IMR-90 (cell line): ENCODE measurements at regions not wholly inside any gene's neighbourhood (a gene's known extent, or its start where the extent isn't known, plus 50 kb on each side); places are given as distances from the start of the nearest gene placed in this dataset.

Experiments used
- ATAC-seq: fragments of 200-7000 bp; cut with Tn5 transposase; 2 replicates; pipeline ENCODE4 v1.9.1; 2020; ENCODE audit warnings: low read depth, mild to moderate bottlenecking, moderate library complexity
- BruUV-seq: library from RNA; stranded (reverse); fragments of 400-500 nt; replicated peaks from 2 replicates; lab custom pipeline; 2021; lab: Mats Ljungman, UMichigan
- CTCF ChIA-PET: fragments of 300-600 bp; formaldehyde crosslinking; extraction: SDS; loops from one replicate; lab custom pipeline; 2021; ENCODE audit warnings: antibody characterized with exemption; lab: Yijun Ruan, JAX
- POLR2A ChIA-PET: fragments of 300-600 bp; sonication (Branson Sonifier 250); formaldehyde crosslinking; loops from one replicate; lab custom pipeline; 2022; ENCODE audit warnings: antibody characterized with exemption; ENCODE audit not compliant: unreplicated experiment; lab: Charles Lee
- DNase-seq: peaks from one replicate; pipeline ENCODE4 v3.0.0; 2013
- H2AFZ ChIP-seq: replicated peaks from 2 replicates; pipeline ENCODE3; 2013; ENCODE audit warnings: low read length, mild to moderate bottlenecking; ENCODE audit not compliant: poor library complexity
- H2AK5ac ChIP-seq: 2 replicates; pipeline ENCODE4 v1.6.1; 2013; ENCODE audit warnings: low read depth, low read length, inconsistent platforms
- H2AK9ac ChIP-seq: replicated peaks from 2 replicates; pipeline ENCODE3; 2013; ENCODE audit warnings: mild to moderate bottlenecking, low read depth, low read length, moderate library complexity; ENCODE audit not compliant: poor library complexity
- H2BK120ac ChIP-seq: 2 replicates; pipeline ENCODE4 v1.6.1; 2013; ENCODE audit warnings: low read depth, low read length, inconsistent platforms
- H2BK15ac ChIP-seq: 3 replicates; pipeline ENCODE4 v1.6.1; 2013; ENCODE audit warnings: low read depth, low read length, inconsistent platforms
- H2BK20ac ChIP-seq: 2 replicates; pipeline ENCODE4 v1.6.1; 2013; ENCODE audit warnings: low read depth, mild to moderate bottlenecking, inconsistent platforms, low read length, moderate library complexity
- H2BK5ac ChIP-seq: 2 replicates; pipeline ENCODE4 v1.6.1; 2013; ENCODE audit warnings: mild to moderate bottlenecking, low read depth, low read length, inconsistent platforms; ENCODE audit not compliant: poor library complexity, severe bottlenecking
- H3K14ac ChIP-seq: replicated peaks from 2 replicates; pipeline ENCODE4 v1.6.1; 2013; ENCODE audit warnings: low read depth, low read length, inconsistent platforms
- H3K18ac ChIP-seq: 2 replicates; pipeline ENCODE4 v1.6.1; 2013; ENCODE audit warnings: low read depth, low read length, control low read depth
- H3K23ac ChIP-seq: 2 replicates; pipeline ENCODE4 v1.6.1; 2013; ENCODE audit warnings: low read depth, low read length, inconsistent platforms
- H3K27ac ChIP-seq: 2 replicates; pipeline ENCODE4 v1.5.1; 2013; ENCODE audit warnings: mild to moderate bottlenecking, control low read depth, low read length; ENCODE audit not compliant: insufficient read depth
- H3K27me3 ChIP-seq: 2 replicates; pipeline ENCODE4 v1.6.1; 2013; ENCODE audit warnings: low read length; ENCODE audit not compliant: control insufficient read depth, insufficient read depth
- H3K36me3 ChIP-seq: 2 replicates; pipeline ENCODE4 v1.6.1; 2013; ENCODE audit warnings: low read length, mixed read lengths; ENCODE audit not compliant: control insufficient read depth, insufficient read depth
- H3K4ac ChIP-seq: 2 replicates; pipeline ENCODE4 v1.6.1; 2013; ENCODE audit warnings: low read depth, low read length, inconsistent platforms
- H3K4me1 ChIP-seq: 2 replicates; pipeline ENCODE4 v1.6.1; 2013; ENCODE audit warnings: low read length, mixed read lengths; ENCODE audit not compliant: control insufficient read depth, insufficient read depth
- H3K4me2 ChIP-seq: 2 replicates; pipeline ENCODE4 v1.6.1; 2013; ENCODE audit warnings: low read depth, mild to moderate bottlenecking, control low read depth, low read length, moderate library complexity
- H3K4me3 ChIP-seq: 2 replicates; pipeline ENCODE4 v1.5.1; 2013; ENCODE audit warnings: low read depth, mild to moderate bottlenecking, control low read depth, low read length, moderate library complexity; ENCODE audit not compliant: insufficient read depth
- H3K56ac ChIP-seq: 2 replicates; pipeline ENCODE4 v1.6.1; 2013; ENCODE audit warnings: low read length, inconsistent platforms; ENCODE audit not compliant: insufficient read depth; ENCODE audit errors: extremely low read depth
- H3K79me1 ChIP-seq, 2 experiments: 2 replicates each; pipeline ENCODE4 v1.6.1; 2013; ENCODE audit warnings: low read length in 2 of 2, inconsistent platforms in 1 of 2, low read depth in 1 of 2
- H3K9ac ChIP-seq: 2 replicates; pipeline ENCODE4 v1.6.1; 2013; ENCODE audit warnings: low read depth, low read length, control low read depth
- H3K9me1 ChIP-seq: 2 replicates; pipeline ENCODE4 v1.6.1; 2013; ENCODE audit warnings: low read length, inconsistent platforms; ENCODE audit not compliant: insufficient read depth
- H3K9me3 ChIP-seq: 2 replicates; pipeline ENCODE4 v1.6.1; 2013; ENCODE audit warnings: low read length; ENCODE audit not compliant: control insufficient read depth, insufficient read depth
- H4K20me1 ChIP-seq: 2 replicates; pipeline ENCODE4 v1.6.1; 2013; ENCODE audit warnings: low read length, inconsistent platforms; ENCODE audit not compliant: insufficient read depth
- H4K5ac ChIP-seq: 2 replicates; pipeline ENCODE4 v1.6.1; 2013; ENCODE audit warnings: mild to moderate bottlenecking, low read depth, low read length, control low read depth
- H4K8ac ChIP-seq, 2 experiments: 2 replicates each; pipeline ENCODE4 v1.6.1; 2013; ENCODE audit warnings: low read depth in 2 of 2, low read length in 2 of 2, control low read depth in 1 of 2, inconsistent platforms in 1 of 2
- H4K91ac ChIP-seq: 2 replicates; pipeline ENCODE4 v1.6.1; 2013; ENCODE audit warnings: low read depth, low read length, inconsistent platforms; ENCODE audit not compliant: insufficient read depth
- CEBPB ChIP-seq: IDR thresholded peaks from 2 replicates; pipeline ENCODE4 v1.6.1; 2012; ENCODE audit warnings: low read depth, low read length, improper control_type of control experiment
- FOS ChIP-seq: fragments of 150-350 bp; IDR thresholded peaks from 2 replicates; pipeline ENCODE4 v1.6.1; 2016; ENCODE audit warnings: low read depth, low read length
- MAFK ChIP-seq: IDR thresholded peaks from 2 replicates; pipeline ENCODE4 v1.6.1; 2012; ENCODE audit warnings: low read depth, low read length, improper control_type of control experiment
- MXI1 ChIP-seq: IDR thresholded peaks from 2 replicates; pipeline ENCODE4 v1.6.1; 2012; ENCODE audit warnings: low read depth, mild to moderate bottlenecking, low read length, moderate library complexity, borderline replicate concordance
- POLR2A ChIP-seq: IDR thresholded peaks from 2 replicates; pipeline ENCODE4 v1.6.1; 2012; ENCODE audit warnings: mild to moderate bottlenecking, low read depth, low read length
- RFX5 ChIP-seq: IDR thresholded peaks from 2 replicates; pipeline ENCODE4 v1.8.0; 2012; ENCODE audit warnings: low read depth, mild to moderate bottlenecking, low read length, moderate library complexity
- WGBS, 2 experiments: methylation state at CpG; one replicate each; pipeline versions ENCODE4 v1.1.5 to v1.1.7; 2013; ENCODE audit warnings: missing lambda C conversion rate in 2 of 2; ENCODE audit not compliant: insufficient read length in 1 of 2; ENCODE audit errors: extremely low coverage in 2 of 2; 5-methylcytosine and 5-hydroxymethylcytosine counted together
- dilution Hi-C: fragments of 300-500 bp; cut with HindIII; formaldehyde crosslinking; loops from one replicate; pipeline ENCODE4 v1.14.3; 2018; ENCODE audit warnings: low sequenced_read_pairs; ENCODE audit not compliant: unreplicated experiment
- in situ Hi-C: fragments of 300-500 bp; cut with MboI; formaldehyde crosslinking; loops from 3 replicates; pipeline ENCODE4 v1.14.3; 2019; ENCODE audit warnings: low sequenced_read_pairs, inconsistent platforms, mixed read lengths
- intact Hi-C: fragments of 100-400 bp; cut with micrococcal nuclease; formaldehyde crosslinking; loops from 2 replicates; pipeline ENCODE4 v1.10.0; 2022

DNA sequence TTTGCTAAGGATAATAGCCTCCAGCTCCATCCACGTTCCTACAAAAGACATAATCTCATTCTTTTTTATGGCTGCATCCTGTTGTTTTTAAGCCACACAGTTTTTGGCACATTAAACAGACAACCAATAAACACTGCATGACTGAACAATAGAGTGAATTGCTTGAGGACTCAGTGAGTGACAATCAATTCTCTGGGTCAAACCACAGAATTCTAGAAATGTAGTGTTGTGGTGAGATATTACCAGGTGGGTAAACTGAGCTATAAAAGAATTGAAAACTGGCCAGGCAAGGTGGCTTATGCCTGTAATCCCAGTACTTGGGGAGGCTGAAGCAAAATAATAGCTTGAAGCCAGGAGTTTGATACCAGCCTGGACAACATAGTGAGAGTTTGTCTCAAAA is 154.7 kb upstream of the CADPS start:
- Histone ChIP-seq H3K4me2 (no peak overlapping the region), H3K9ac (no peak overlapping the region), H3K27ac (no peak overlapping the region), H3K27me3 (no peaks in the 10 kb centered on the region), H3K4me1 (no peaks in the 10 kb centered on the region), H2AK9ac (no peak overlapping the region), H3K56ac (no peak overlapping the region), H2AFZ (no peak overlapping the region), H3K4me3 (no peak overlapping the region), H4K8ac (no peak overlapping the region), H2BK20ac (no peak overlapping the region), H4K5ac (no peak overlapping the region), H4K91ac (no peak overlapping the region), H2BK5ac (no peak overlapping the region), H3K4ac (no peak overlapping the region), H3K9me1 (no peaks in the 10 kb centered on the region), H3K9me3 (no peaks in the 10 kb centered on the region; the same call in 1 of the 2 replicates), H2AK5ac (no peak overlapping the region), H3K79me1 (no peaks in the 10 kb centered on the region), H4K20me1 (no peaks in the 10 kb centered on the region), H3K18ac (no peak overlapping the region), H2BK120ac (no peak overlapping the region), H2BK15ac (no peak overlapping the region), H3K23ac (no peak overlapping the region), H3K36me3 (no peaks in the 10 kb centered on the region), H3K14ac (no peak overlapping the region)
- no TSS peak for BruUV-seq
- POLR2A ChIA-PET: no interaction called here
- intact Hi-C loops (no loop called here), in situ Hi-C loops (no loop called here), dilution Hi-C loops (no loop called here)
- DNase-seq (no peak), ATAC-seq (no peak)
- CTCF ChIA-PET: no interaction called here
- no CpG with 5 or more reads among the region's 1 CpG for WGBS, 2 experiments
- TF ChIP-seq CEBPB: no peak
- TF ChIP-seq RFX5: no peak
- TF ChIP-seq POLR2A: no peak
- TF ChIP-seq MAFK: no peak
- no peak for TF ChIP-seq FOS
- TF ChIP-seq MXI1: no peak
